CD4-positive, alpha-beta T cell (primary cell): ENCODE measurements at regions not wholly inside any gene's neighbourhood (a gene's known extent, or its start where the extent isn't known, plus 50 kb on each side); places are given as distances from the start of the nearest gene placed in this dataset.
A peak's percentile ranks its signal among the peaks of the same experiment; 100 is the strongest.

Experiments
- ATAC-seq: fragments of 200-7000 bp; cut with Tn5 transposase; one replicate; pipeline ENCODE4 v1.10.0; 2022; ENCODE audit warnings: mild to moderate bottlenecking; ENCODE audit not compliant: poor library complexity
- CTCF ChIA-PET: fragments of 350-600 bp; sonication (Branson Sonifier 250); formaldehyde crosslinking; loops from one replicate; lab custom pipeline; 2021; ENCODE audit warnings: antibody characterized with exemption, inconsistent platforms; lab: Charles Lee
- POLR2A ChIA-PET: fragments of 350-600 bp; sonication (Branson Sonifier 250); formaldehyde crosslinking; loops from one replicate; lab custom pipeline; 2021; ENCODE audit warnings: antibody characterized with exemption, inconsistent platforms; lab: Charles Lee
- DNase-seq, 14 experiments: peaks; one replicate each; pipeline ENCODE4 v3.0.0-alpha.2; 2013 to 2020; ENCODE audit warnings: mixed read lengths in 2 of 14
- H3K27ac ChIP-seq, 2 donors: one replicate each; pipeline versions ENCODE4 v1.5.1 to v1.7.0; 2013; ENCODE audit warnings: low read length in 2 of 2, low read depth in 1 of 2, mild to moderate bottlenecking in 1 of 2
- H3K27me3 ChIP-seq, 2 experiments: 1 replicate in 1 of 2; 2 replicates in 1 of 2; pipeline versions ENCODE4 v1.6.1 to v1.7.0; 2013; ENCODE audit warnings: low read length in 2 of 2, control low read depth in 1 of 2, mild to moderate bottlenecking in 1 of 2, moderate library complexity in 1 of 2; ENCODE audit not compliant: insufficient read depth in 2 of 2, control insufficient read depth in 1 of 2
- H3K36me3 ChIP-seq: one replicate; pipeline ENCODE4 v1.6.1; 2013; ENCODE audit warnings: low read length, control low read depth; ENCODE audit not compliant: insufficient read depth
- H3K4me1 ChIP-seq: one replicate; pipeline ENCODE4 v1.6.1; 2013; ENCODE audit warnings: low read length, control low read depth; ENCODE audit not compliant: insufficient read depth
- H3K4me3 ChIP-seq: one replicate; pipeline ENCODE4 v1.5.1; 2013; ENCODE audit warnings: mild to moderate bottlenecking, low read length, moderate library complexity
- H3K9me3 ChIP-seq, 2 experiments: 1 replicate in 1 of 2; 2 replicates in 1 of 2; pipeline versions ENCODE4 v1.6.1 to v1.7.0; 2013; ENCODE audit warnings: low read length in 2 of 2, mild to moderate bottlenecking in 2 of 2, control low read depth in 1 of 2, moderate library complexity in 1 of 2; ENCODE audit not compliant: control insufficient read depth in 1 of 2, insufficient read depth in 1 of 2
- H3K27ac Mint-ChIP-seq: one replicate; pipeline ENCODE4 v1.8.0; 2020; ENCODE audit warnings: mixed read lengths
- H3K27me3 Mint-ChIP-seq: one replicate; pipeline ENCODE4 v1.8.0; 2021; ENCODE audit warnings: mixed read lengths
- H3K36me3 Mint-ChIP-seq: one replicate; pipeline ENCODE4 v1.8.0; 2021; ENCODE audit warnings: low read depth, mixed read lengths
- H3K4me1 Mint-ChIP-seq: one replicate; pipeline ENCODE4 v1.8.0; 2021; ENCODE audit warnings: low read depth, mixed read lengths
- H3K4me3 Mint-ChIP-seq: one replicate; pipeline ENCODE4 v1.8.0; 2020; ENCODE audit warnings: mild to moderate bottlenecking, mixed read lengths
- H3K9me3 Mint-ChIP-seq: one replicate; pipeline ENCODE4 v1.8.0; 2020; ENCODE audit warnings: mixed read lengths
- CTCF ChIP-seq: fragments of 200-600 bp; IDR thresholded peaks from one replicate; pipeline ENCODE4 v1.8.0; 2022; ENCODE audit warnings: antibody characterized with exemption, mild to moderate bottlenecking
- intact Hi-C, 2 experiments: fragments of 100-400 bp; cut with DNase I in 1 of 2; cut with micrococcal nuclease in 1 of 2; formaldehyde crosslinking; loops; one replicate each; pipeline versions ENCODE4 v1.15.1 to v1.9.0; 2023 to 2025; cut with DNase I, micrococcal nuclease

GRCh38 chr17:13387952-13388351 is 213.8 kb downstream of the HS3ST3A1 start:
- Mint-ChIP-seq H3K4me3 (no peak overlapping the region), H3K27me3 (peaks cover 7% of the 10 kb centered on the region), H3K36me3 (no peaks in the 10 kb centered on the region), H3K9me3 (no peaks in the 10 kb centered on the region), H3K4me1 (no peaks in the 10 kb centered on the region), H3K27ac (no peak overlapping the region)
- CTCF ChIA-PET = interaction anchor here (0.7 kb wide), 1 partner anchor 9 kb away, joined by 3 read pairs; no protein-coding TSS in a partner anchor
- DNase-seq = no peak
- no peak for TF ChIP-seq CTCF
- Histone ChIP-seq H3K27ac (no peak overlapping the region), H3K9me3 (no peaks in the 10 kb centered on the region), H3K27me3 (peaks cover 0 to 4% of the 10 kb centered on the region in 2 experiments), H3K4me3 (no peak overlapping the region), H3K4me1 (no peaks in the 10 kb centered on the region), H3K36me3 (no peaks in the 10 kb centered on the region)
- POLR2A ChIA-PET = no interaction called here
- no peak for ATAC-seq
- intact Hi-C loops = no loop called here

- H3K9me3 Mint-ChIP-seq = no peaks in the 10 kb centered on the region
- Histone ChIP-seq H3K4me1 (no peaks in the 10 kb centered on the region), H3K9me3 (no peaks in the 10 kb centered on the region), H3K36me3 (no peaks in the 10 kb centered on the region), H3K27ac (no peak overlapping the region), H3K4me3 (no peak overlapping the region), H3K27me3 (peaks cover 0 to 4% of the 10 kb centered on the region in 2 experiments)
- no peaks in the 10 kb centered on the region for H3K4me1 Mint-ChIP-seq
- ATAC-seq = no peak
- TF ChIP-seq CTCF = no peak
- POLR2A ChIA-PET = no interaction called here
- no peak overlapping the region for H3K4me3 Mint-ChIP-seq
- no peak overlapping the region for H3K27ac Mint-ChIP-seq
- intact Hi-C loops = no loop called here
- no peak for DNase-seq
- H3K36me3 Mint-ChIP-seq = no peaks in the 10 kb centered on the region
- CTCF ChIA-PET = interaction anchor here (0.7 kb wide), 1 partner anchor 10 kb away, joined by 3 read pairs; no protein-coding TSS in a partner anchor
- peaks cover 7% of the 10 kb centered on the region for H3K27me3 Mint-ChIP-seq
Measured at GRCh38 chr17:13387236-13387635, 214.5 kb downstream of the HS3ST3A1 start.

- H3K36me3 Mint-ChIP-seq = no peaks in the 10 kb centered on the region
- TF ChIP-seq CTCF = no peak
- ChIA-PET POLR2A (no interaction called here), CTCF (no interaction called here)
- H3K4me1 Mint-ChIP-seq = no peaks in the 10 kb centered on the region
- intact Hi-C loops = no loop called here
- H3K36me3 ChIP-seq = no peaks in the 10 kb centered on the region
- ATAC-seq (no peak), DNase-seq (peak in 2 of 14 experiments; percentile 7 to 10)
- H3K9me3 Mint-ChIP-seq = no peaks in the 10 kb centered on the region
- H3K4me1 ChIP-seq = no peaks in the 10 kb centered on the region
- peaks cover 7% of the 10 kb centered on the region for H3K27me3 Mint-ChIP-seq
- H3K9me3 ChIP-seq = no peaks in the 10 kb centered on the region
- no peak overlapping the region for H3K4me3 Mint-ChIP-seq
- no peak overlapping the region for H3K27ac ChIP-seq
- no peak overlapping the region for H3K27ac Mint-ChIP-seq
- H3K4me3 ChIP-seq = no peak overlapping the region
- H3K27me3 ChIP-seq = peaks cover 0 to 4% of the 10 kb centered on the region in 2 experiments
Measured at GRCh38 chr17:13385481-13385911, 216.2 kb downstream of the HS3ST3A1 start.
